Raji (cell line): ENCODE measurements at regions not wholly inside any gene's neighbourhood (a gene's known extent, or its start where the extent isn't known, plus 50 kb on each side); places are given as distances from the start of the nearest gene placed in this dataset.

ENCODE experiments used
- POLR2A ChIP-seq: IDR thresholded peaks from 2 replicates; pipeline ENCODE4 v1.6.1; 2011; ENCODE audit warnings: low read depth, low read length, control low read depth; ENCODE audit not compliant: insufficient read depth

GRCh38 chr1:172717722-172718465, 59.0 kb downstream of the FASLG start:
- no peak for TF ChIP-seq POLR2A

GRCh38 chr1:172719066-172719627, 60.2 kb downstream of the FASLG start:
- TF ChIP-seq POLR2A: no peak

GRCh38 chr1:172719694-172720138, 60.8 kb downstream of the FASLG start:
- no peak for TF ChIP-seq POLR2A

DNA sequence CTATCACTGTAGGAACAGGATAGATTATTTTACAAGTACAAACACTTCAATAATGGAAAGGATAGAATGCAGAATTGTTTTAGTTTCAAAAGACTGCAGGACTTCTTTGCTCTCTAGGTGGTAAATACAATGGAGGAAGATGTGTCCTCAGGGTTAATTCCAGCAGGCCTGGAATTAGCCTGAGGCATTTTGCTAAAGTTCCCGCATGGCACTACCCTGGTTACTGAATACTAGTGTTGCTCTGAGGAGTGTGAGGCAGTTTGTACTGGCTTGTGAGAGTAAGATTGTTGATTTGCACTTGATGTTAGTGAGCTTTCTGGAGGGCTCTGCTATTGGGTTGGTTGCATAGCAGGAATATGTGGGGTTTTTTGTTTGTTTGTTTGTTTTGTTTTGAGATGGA, 61.4 kb downstream of the FASLG start:
- TF ChIP-seq POLR2A: no peak

GRCh38 chr1:172723251-172723650, 64.3 kb downstream of the FASLG start:
- TF ChIP-seq POLR2A: no peak

DNA sequence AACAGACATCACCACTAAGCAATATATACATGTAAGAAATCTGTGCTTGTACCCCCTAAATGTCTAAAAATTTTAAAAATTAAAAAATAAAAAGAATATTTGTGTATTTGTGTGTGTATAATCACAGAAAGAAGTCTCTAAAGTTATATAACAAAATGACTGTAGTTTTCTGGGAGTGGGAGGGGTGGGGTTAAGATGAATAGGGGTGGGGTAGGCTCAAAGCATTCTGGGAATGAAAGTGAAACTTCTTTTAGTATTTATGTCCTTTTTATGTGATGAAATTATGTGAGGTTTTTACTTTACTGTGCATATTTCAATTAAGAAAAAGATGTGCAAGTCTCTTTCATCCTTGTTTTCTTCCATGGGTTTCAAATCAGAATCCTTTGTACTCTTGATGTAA, 65.3 kb downstream of the FASLG start:
- TF ChIP-seq POLR2A: no peak

DNA sequence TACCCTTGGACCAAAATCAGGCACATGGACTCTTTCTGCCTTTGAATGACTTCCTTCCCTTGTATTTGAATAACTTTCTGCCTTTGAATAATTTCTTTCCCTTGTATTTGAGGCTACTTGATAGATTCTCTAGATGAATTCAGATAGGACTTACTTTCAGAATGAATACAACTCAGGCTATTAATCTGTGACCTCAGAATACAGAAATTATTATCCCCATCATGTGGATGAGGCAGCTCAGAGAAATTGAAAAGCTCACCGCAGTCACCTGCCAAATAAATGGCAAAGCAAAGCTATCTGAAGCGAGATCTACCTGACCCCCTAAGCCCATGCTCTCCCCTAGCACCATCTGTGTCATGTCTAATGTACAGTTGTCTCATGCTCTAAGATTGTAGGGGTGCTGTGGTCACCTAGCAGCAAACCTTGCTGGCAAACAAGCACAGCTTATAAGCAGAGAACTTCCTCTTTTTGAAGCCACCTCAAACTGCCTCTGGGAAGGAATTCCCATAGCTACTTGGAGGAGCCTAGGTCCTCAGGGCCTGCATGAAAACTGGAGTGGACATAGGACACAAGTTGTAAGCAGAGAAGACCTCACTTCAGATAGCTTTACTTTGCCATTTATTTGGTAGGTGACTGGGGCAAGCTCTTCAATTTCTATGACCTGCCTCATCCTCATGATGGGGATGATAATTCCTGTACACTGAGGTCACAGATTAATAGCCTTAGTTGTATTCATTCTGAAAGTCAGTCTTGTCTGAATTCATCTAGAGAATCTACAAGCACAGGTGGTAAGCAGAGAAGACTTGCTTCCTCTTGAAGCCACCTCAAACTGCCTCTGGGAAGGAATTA, 66.1 kb downstream of the FASLG start:
- no peak for TF ChIP-seq POLR2A

DNA sequence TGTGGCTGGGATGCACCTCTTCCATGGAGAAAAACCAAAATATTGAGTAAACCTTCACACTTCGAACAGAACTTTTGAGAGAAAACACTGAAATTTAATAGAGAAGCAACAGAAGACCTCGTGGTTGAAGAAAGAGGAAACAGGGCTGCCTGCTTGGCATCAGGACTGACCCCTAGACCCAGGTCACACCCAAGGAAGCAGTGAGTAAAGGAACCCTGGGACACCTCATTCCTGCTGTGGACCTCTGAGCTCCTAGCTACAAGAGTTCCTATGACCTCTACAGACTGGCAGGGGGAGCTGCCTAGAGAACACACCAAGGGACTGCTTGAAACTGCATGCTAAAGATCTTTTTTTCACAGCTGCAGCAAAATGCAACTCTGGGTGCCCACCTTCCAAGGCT, 67.8 kb downstream of the FASLG start:
- no peak for TF ChIP-seq POLR2A

DNA sequence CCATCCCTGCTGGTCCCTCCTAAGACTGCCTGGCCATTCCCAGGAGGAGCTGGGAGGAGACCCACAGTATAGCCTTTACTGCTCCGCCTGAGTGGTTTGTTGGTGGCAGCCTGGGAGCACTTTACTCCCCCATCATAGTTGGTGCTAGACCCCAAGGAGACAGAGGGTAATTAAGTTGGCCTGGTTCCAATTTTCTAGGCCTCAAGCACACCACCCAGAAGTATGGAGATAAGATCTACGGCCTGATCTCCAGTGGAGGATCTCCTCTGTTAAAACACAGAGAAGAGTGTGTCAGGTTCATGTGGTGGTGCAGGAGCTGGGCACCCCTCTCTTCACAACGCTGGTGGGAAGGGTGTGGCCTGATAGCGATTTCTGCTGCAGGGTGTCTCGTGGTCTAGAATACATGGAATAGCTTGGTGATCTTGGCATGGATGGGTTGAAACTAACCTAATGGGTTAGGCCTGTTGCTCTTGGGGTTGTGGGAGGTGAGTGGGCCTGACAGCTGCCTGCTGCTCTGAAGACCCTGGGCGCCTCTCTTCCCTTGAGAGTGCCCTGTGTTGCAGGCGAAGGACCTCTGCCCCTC, 68.5 kb downstream of the FASLG start:
- TF ChIP-seq POLR2A: no peak

DNA sequence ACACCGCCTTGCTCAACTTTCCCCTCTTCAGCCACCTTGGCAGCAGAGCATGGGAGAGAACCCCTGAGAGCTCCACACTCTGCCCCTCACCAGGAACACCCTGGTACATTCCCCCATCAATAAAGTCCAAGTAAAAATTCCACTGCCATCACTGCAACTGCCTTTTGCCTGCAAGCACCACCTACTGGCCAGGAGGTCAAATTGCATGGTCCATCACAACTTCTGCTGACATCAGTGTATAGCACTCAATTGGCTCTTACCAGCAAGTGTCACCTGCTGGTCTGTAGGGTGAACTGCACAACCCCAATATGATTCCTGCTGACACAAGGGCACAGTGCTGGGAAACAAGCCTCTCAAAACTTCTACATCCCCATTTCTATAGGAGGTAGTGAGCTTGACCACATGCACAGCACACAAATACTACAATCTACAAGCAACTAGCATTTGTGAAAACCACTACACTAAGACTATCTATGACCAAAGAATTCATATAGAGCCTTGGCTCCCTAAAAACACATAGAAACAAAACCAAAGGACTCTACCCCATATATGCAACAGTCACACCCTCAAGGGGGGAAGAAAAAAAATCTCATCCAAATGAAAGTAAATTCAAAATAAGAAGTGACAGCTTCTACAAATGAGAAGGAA, 69.2 kb downstream of the FASLG start:
- TF ChIP-seq POLR2A: no peak

DNA sequence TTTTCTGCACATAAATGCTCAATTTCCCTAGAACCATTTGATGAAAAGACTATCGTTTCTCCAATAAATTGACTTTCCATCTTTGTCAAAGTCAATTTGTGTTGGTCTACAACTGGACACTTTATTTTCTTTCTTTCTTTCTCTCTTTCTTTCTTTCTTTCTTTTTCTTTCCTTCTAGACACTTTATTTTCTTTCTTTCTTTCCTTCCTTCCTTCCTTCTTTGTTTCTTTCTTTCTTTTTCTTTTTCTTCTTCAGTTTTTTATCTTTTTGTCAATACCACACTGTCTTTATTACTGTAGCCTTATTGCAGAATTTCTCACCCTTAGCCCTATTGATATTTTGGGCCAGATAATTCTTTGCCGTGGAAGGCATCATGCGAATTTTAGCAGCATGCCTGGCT, 73.5 kb downstream of the FASLG start:
- TF ChIP-seq POLR2A: no peak

GRCh38 chr1:172733815-172734214, 74.9 kb downstream of the FASLG start:
- TF ChIP-seq POLR2A: no peak

GRCh38 chr1:172738389-172738788, 79.5 kb downstream of the FASLG start:
- TF ChIP-seq POLR2A: no peak

- TF ChIP-seq POLR2A: no peak
These were observed 83.9 kb downstream of the FASLG start for GRCh38 chr1:172742599-172743500.

DNA sequence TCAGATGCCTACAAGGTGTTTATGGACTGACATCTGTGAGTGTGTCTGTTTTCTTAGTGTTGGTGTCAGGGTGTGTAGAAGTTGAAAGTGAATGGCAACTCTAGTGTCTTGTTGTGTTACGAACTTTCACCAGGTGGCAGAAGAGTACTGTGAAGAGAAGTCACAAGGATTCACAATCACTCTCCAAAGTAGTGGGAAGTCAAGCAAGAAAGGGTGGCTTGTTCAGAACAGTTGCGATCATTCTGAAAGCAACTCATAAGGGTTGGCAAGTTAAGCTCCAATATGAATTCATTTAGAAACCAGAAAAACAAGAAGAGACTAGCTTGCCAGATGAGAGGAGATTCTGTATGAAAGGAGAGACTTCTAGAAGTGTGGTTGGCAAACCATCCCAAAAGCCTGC, 86.1 kb downstream of the FASLG start:
- TF ChIP-seq POLR2A: no peak
